Lower leg skin (tissue), 4 donors: ENCODE measurements at regions not wholly inside any gene's neighbourhood (a gene's known extent, or its start where the extent isn't known, plus 50 kb on each side); places are given as distances from the start of the nearest gene placed in this dataset.

ENCODE experiments used
- DNase-seq, 2 donors: peaks; one replicate each; pipeline ENCODE4 v3.0.0-alpha.2; 2019; ENCODE audit warnings: low spot score in 2 of 2
- H3K4me3 ChIP-seq: fragments of 200-600 bp; sonication (generic); 2 replicates; pipeline ENCODE4 v1.5.1; 2017; ENCODE audit warnings: mild to moderate bottlenecking, low read depth; ENCODE audit not compliant: poor library complexity, severe bottlenecking
- CTCF ChIP-seq, 3 donors: fragments of 450-650 bp; IDR thresholded peaks; one replicate each; pipeline ENCODE4 v1.5.1; 2016; ENCODE audit warnings: antibody characterized with exemption in 3 of 3, mild to moderate bottlenecking in 3 of 3, moderate library complexity in 2 of 3
- POLR2A ChIP-seq, 2 donors: fragments of 450-650 bp; IDR thresholded peaks; one replicate each; pipeline ENCODE4 v1.6.1; 2016 to 2017; ENCODE audit warnings: antibody characterized with exemption in 2 of 2, mild to moderate bottlenecking in 1 of 2, moderate library complexity in 1 of 2
- WGBS, 2 donors: methylation state at CpG; one replicate each; pipeline ENCODE4 v1.1.5; 2018; 5-methylcytosine and 5-hydroxymethylcytosine counted together
- intact Hi-C: fragments of 100-400 bp; cut with DNase I; formaldehyde crosslinking; loops from one replicate; pipeline ENCODE4 v1.15.0; 2023; ENCODE audit warnings: low total_unique reads

- intact Hi-C loops = no loop called here
- WGBS, 2 donors = 14 to 22% methylated on average over 12 to 16 of the region's 16 CpGs
- H3K4me3 ChIP-seq = no peak overlapping the region
- DNase-seq = peak in 1 of 2 donors; percentile 25
- TF ChIP-seq CTCF (IDR thresholded peaks at IDR 0.05) (no peak), POLR2A (IDR thresholded peaks at IDR 0.05) (no peak)
These were observed 220.2 kb upstream of the EXOC2 start for GRCh38 chr6:912871-913835.

- 76 to 78% methylated on average over 6 of the region's 6 CpGs for WGBS, 2 donors
- TF ChIP-seq CTCF (IDR thresholded peaks at IDR 0.05) (no peak), POLR2A (IDR thresholded peaks at IDR 0.05) (no peak)
- no peak overlapping the region for H3K4me3 ChIP-seq
- intact Hi-C loops = no loop called here
- no peak for DNase-seq
These were observed 215.0 kb upstream of the EXOC2 start for GRCh38 chr6:907928-908327.

- TF ChIP-seq POLR2A (IDR thresholded peaks at IDR 0.05) = no peak
- no peak for DNase-seq
- 93% methylated on average over 11 of the region's 11 CpGs for WGBS, 2 donors
- intact Hi-C loops = no loop called here
- H3K4me3 ChIP-seq = no peak overlapping the region
These were observed 214.0 kb upstream of the EXOC2 start for GRCh38 chr6:906920-907319.

GRCh38 chr6:905556-905955 is 212.6 kb upstream of the EXOC2 start:
- TF ChIP-seq POLR2A (IDR thresholded peaks at IDR 0.05) (no peak), CTCF (IDR thresholded peaks at IDR 0.05) (no peak)
- intact Hi-C loops = no loop called here
- no peak for DNase-seq
- no peak overlapping the region for H3K4me3 ChIP-seq

- TF ChIP-seq POLR2A (IDR thresholded peaks at IDR 0.05) = no peak
- no peak for TF ChIP-seq CTCF (IDR thresholded peaks at IDR 0.05)
- intact Hi-C loops = no loop called here
- H3K4me3 ChIP-seq = no peak overlapping the region
- DNase-seq = no peak
These were observed 212.1 kb upstream of the EXOC2 start for GRCh38 chr6:904994-905393.

GRCh38 chr6:903761-904160 is 210.8 kb upstream of the EXOC2 start:
- intact Hi-C loops = no loop called here
- no peak overlapping the region for H3K4me3 ChIP-seq
- 52 to 55% methylated on average over 6 of the region's 6 CpGs for WGBS, 2 donors
- no peak for DNase-seq
- TF ChIP-seq POLR2A (IDR thresholded peaks at IDR 0.05) (no peak), CTCF (IDR thresholded peaks at IDR 0.05) (no peak)
